SK-N-SH treated with all-trans-retinoic acid at 6 μM for 48 hours (cell line): ENCODE measurements at regions not wholly inside any gene's neighbourhood (a gene's known extent, or its start where the extent isn't known, plus 50 kb on each side); places are given as distances from the start of the nearest gene placed in this dataset.

ENCODE experiments used
- ESRRG ChIP-seq: fragments of 250-450 bp; sonication (Bioruptor Pico); IDR thresholded peaks from 2 replicates; pipeline ENCODE4 v1.6.1; 2021; ENCODE audit warnings: mild to moderate bottlenecking
- GLIS3 ChIP-seq: fragments of 250-450 bp; sonication (Bioruptor Pico); IDR thresholded peaks from 2 replicates; pipeline ENCODE4 v1.5.0; 2020; ENCODE audit warnings: mild to moderate bottlenecking, moderate library complexity
- ISL1 ChIP-seq: fragments of 250-450 bp; sonication (Bioruptor Pico); IDR thresholded peaks from 2 replicates; pipeline ENCODE4 v2.1.2; 2022; ENCODE audit warnings: mild to moderate bottlenecking, moderate library complexity
- POU6F1 ChIP-seq: fragments of 250-450 bp; sonication (Bioruptor Pico); IDR thresholded peaks from 2 replicates; pipeline ENCODE4 v1.8.0; 2021; ENCODE audit warnings: low read depth, mild to moderate bottlenecking, moderate library complexity, borderline replicate concordance
- TOX ChIP-seq: fragments of 250-450 bp; sonication (Bioruptor Pico); IDR thresholded peaks from 2 replicates; pipeline ENCODE4 v1.8.0; 2021; ENCODE audit warnings: mild to moderate bottlenecking, moderate library complexity, borderline replicate concordance

- TF ChIP-seq TOX (CRISPR knock-in tag) = no peak
- TF ChIP-seq ESRRG (CRISPR knock-in tag) = no peak
- TF ChIP-seq POU6F1 (CRISPR knock-in tag) = no peak
- no peak for TF ChIP-seq GLIS3 (CRISPR knock-in tag)
- no peak for TF ChIP-seq ISL1 (CRISPR knock-in tag)
These were observed 415.6 kb upstream of the FBXO33 start for GRCh38 chr14:39847852-39848251.
